ENCODE measurements at regions not wholly inside any gene's neighbourhood (a gene's known extent, or its start where the extent isn't known, plus 50 kb on each side); places are given as distances from the start of the nearest gene placed in this dataset.

DNA sequence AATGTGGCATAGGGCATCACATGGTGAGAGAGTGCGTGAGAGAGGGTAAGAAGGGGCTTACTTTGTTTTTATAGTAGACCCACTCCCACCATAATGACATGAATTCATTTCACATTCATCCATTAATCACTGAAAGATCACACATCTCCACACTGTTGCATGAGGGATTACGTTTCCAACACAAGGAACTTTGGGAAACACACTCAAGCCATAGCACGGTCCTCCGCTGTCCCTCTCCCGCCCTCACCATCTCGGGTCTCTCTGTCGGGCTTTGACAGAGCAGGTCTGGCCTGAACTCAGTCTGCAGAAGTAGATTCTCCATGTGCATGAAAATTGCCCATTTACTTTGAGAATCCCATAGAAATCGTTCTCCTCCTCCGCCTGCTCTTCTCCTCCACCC lies 312.2 kb downstream of the MATN1 start:
- no peak overlapping the region for H3K27ac Mint-ChIP-seq (ENCODE audit: unreplicated experiment)
- H3K9me3 Mint-ChIP-seq (ENCODE audit: low read depth) = no peaks in the 10 kb centered on the region
- no peaks in the 10 kb centered on the region for H3K36me3 Mint-ChIP-seq (ENCODE audit: low read depth)
- no peak for DNase-seq (ENCODE audit: low spot score)
- H3K27me3 Mint-ChIP-seq (ENCODE audit: low read depth) = peaks cover 23% of the 10 kb centered on the region
- no peaks in the 10 kb centered on the region for H3K4me1 Mint-ChIP-seq (ENCODE audit: low read depth)
- TF ChIP-seq, protein P1, sequence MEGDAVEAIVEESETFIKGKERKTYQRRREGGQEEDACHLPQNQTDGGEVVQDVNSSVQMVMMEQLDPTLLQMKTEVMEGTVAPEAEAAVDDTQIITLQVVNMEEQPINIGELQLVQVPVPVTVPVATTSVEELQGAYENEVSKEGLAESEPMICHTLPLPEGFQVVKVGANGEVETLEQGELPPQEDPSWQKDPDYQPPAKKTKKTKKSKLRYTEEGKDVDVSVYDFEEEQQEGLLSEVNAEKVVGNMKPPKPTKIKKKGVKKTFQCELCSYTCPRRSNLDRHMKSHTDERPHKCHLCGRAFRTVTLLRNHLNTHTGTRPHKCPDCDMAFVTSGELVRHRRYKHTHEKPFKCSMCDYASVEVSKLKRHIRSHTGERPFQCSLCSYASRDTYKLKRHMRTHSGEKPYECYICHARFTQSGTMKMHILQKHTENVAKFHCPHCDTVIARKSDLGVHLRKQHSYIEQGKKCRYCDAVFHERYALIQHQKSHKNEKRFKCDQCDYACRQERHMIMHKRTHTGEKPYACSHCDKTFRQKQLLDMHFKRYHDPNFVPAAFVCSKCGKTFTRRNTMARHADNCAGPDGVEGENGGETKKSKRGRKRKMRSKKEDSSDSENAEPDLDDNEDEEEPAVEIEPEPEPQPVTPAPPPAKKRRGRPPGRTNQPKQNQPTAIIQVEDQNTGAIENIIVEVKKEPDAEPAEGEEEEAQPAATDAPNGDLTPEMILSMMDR (IDR thresholded peaks at IDR 0.05) = no peak
- H3K4me3 Mint-ChIP-seq (ENCODE audit: unreplicated experiment) = no peak overlapping the region

DNA sequence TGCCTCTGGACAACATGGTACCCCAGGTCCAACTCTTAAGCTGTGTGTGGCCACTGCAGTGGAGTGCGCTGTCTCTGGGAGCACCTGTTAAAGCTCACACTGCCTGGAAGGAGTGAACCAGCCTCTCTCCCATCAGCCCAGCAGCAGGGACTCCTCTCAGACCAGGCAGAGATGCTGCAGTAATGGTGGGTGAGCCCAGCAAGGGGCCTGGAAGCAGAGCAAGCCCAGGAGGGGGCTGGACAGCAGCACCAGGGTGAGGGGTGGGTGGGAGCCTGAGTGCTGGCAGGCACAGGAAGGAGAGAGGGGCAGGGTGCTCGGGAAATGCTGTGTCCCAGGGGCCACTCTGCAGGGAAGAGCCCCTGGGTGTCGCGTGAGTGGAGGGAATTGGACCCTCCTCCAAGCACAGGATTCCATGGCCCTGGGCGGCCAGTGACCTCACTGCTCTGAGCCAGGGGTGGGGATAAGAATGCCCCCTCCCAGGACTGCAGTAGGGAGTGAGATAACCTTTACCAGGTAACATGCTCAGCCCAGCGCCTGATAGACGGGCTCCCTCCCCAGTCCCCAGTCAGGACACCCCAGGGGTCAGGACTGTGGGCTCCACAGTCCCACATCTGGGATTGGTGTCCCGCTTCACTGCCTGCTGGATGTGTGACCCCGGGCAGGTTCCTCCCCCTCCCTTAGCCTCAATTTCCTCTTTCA lies 313.1 kb downstream of the MATN1 start:
- DNase-seq (ENCODE audit: low spot score) = no peak
- Mint-ChIP-seq H3K4me1 (ENCODE audit: low read depth) (no peaks in the 10 kb centered on the region), H3K27ac (ENCODE audit: unreplicated experiment) (no peak overlapping the region), H3K9me3 (ENCODE audit: low read depth) (no peaks in the 10 kb centered on the region), H3K27me3 (ENCODE audit: low read depth) (peaks cover 24% of the 10 kb centered on the region), H3K4me3 (ENCODE audit: unreplicated experiment) (no peak overlapping the region), H3K36me3 (ENCODE audit: low read depth) (no peaks in the 10 kb centered on the region)
- TF ChIP-seq, protein P1 (IDR thresholded peaks at IDR 0.05) = no peak

DNA sequence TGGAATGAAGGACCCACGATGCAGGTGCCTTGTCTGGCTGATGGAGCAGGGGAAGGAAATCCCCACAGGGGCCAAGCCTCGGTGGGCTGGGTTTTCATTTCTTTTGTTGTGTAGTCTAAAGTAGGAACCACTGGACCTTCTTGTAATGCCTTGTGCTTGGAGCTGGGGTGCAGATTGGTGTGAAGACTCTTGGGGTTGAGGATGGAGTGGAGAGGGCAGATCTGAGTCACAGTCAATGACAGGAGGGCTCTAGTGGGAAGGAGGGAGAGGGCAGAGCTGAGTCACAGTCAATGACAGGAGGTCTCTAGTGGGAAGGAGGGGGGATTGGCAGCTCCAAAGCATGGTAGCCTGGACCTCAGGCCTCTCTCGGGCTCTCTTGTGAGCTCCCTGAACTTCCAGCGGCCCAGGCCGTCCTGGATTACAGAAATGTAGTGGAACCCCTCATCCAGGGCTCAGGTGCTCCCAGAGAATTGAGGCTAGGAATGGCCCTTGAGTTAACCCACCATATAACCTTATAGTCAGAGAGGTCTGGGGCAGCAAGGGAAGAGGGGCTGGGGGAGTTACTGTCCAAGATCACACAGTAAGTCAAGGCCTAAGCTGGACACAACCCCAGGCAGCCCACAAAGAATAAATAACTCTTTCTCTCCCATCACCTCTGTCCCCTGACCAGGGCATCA lies 313.8 kb downstream of the MATN1 start:
- Mint-ChIP-seq H3K9me3 (ENCODE audit: low read depth) (no peaks in the 10 kb centered on the region), H3K36me3 (ENCODE audit: low read depth) (no peaks in the 10 kb centered on the region), H3K27ac (ENCODE audit: unreplicated experiment) (no peak overlapping the region), H3K27me3 (ENCODE audit: low read depth) (peaks cover 28% of the 10 kb centered on the region), H3K4me1 (ENCODE audit: low read depth) (no peaks in the 10 kb centered on the region), H3K4me3 (ENCODE audit: unreplicated experiment) (no peak overlapping the region)
- TF ChIP-seq, protein P1 (IDR thresholded peaks at IDR 0.05) = no peak
- no peak for DNase-seq (ENCODE audit: low spot score)

DNA sequence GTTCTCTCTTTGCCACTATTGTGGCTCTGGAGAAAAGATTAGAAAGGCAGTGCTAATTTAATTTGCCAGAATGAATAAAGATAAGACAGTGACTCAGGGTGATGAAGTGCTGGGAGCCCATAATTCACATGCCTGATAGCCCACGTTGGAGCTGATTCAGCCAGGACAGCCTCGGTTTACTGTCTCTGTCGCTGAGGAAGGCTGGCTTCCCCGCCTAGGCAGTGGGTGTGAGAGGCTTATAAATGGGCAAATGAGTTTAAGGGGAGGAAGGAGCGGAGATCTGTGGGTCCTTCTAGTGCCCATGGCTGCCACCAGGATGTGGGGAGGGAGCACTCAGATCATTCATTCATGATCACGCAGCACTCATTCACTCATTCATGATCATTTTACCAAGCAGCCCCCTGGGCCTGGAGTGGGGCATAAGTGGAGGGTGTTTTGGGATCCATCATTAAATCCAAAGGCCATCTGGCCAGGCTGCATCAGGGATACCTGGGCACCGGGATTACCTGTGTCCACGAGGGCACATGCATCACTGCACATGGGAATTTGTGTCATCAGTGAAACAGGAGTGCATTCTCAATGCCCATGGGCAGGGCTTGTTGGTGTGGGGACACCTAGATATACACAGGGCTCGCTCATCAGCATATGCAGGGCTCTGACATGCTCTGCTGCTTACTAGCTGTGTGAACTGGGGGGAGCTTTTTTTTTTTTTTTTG lies 315.4 kb downstream of the MATN1 start:
- H3K9me3 Mint-ChIP-seq (ENCODE audit: low read depth) = no peaks in the 10 kb centered on the region
- H3K27me3 Mint-ChIP-seq (ENCODE audit: low read depth) = peaks cover 30% of the 10 kb centered on the region
- no peaks in the 10 kb centered on the region for H3K36me3 Mint-ChIP-seq (ENCODE audit: low read depth)
- H3K27ac Mint-ChIP-seq (ENCODE audit: unreplicated experiment) = no peak overlapping the region
- TF ChIP-seq, protein P1 (IDR thresholded peaks at IDR 0.05) = no peak
- no peaks in the 10 kb centered on the region for H3K4me1 Mint-ChIP-seq (ENCODE audit: low read depth)
- no peak overlapping the region for H3K4me3 Mint-ChIP-seq (ENCODE audit: unreplicated experiment)
- DNase-seq (ENCODE audit: low spot score) = no peak
